ENCODE measurements at regions not wholly inside any gene's neighbourhood (a gene's known extent, or its start where the extent isn't known, plus 50 kb on each side); places are given as distances from the start of the nearest gene placed in this dataset.

DNA sequence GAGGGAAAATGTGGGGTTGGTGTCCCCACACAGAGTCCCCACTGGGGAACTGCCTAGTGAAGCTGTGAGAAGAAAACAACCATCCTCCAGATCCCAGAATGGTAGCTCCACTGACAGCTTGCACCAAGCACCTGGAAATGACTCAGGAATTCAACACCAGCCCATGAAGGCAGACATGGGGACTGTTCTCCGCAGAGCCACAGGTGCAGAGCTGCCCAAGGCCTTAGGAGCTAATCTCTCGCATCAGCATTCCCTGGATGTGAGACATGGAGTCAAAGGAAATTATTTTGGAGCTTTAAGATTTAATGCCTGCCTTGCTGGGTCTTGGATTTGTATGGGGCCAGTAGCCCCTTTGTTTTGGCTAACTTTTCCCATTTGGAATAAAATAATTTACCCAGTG is 367.9 kb downstream of the FAM133A start:
- TF ChIP-seq GATA2 (IDR thresholded peaks at IDR 0.05; ENCODE audit: low read depth, low read length) (no peak), GATA3 (IDR thresholded peaks at IDR 0.05; ENCODE audit: low read depth, low read length) (no peak)

Measured in SH-SY5Y (cell line).